Esophagus (tissue), 2 donors: ENCODE measurements at regions not wholly inside any gene's neighbourhood (a gene's known extent, or its start where the extent isn't known, plus 50 kb on each side); places are given as distances from the start of the nearest gene placed in this dataset.

ENCODE experiments used
- H3K27ac ChIP-seq, 2 donors: one replicate each; pipeline ENCODE4 v1.5.1; 2013; ENCODE audit warnings: low read depth in 2 of 2, mild to moderate bottlenecking in 2 of 2, inconsistent platforms in 1 of 2, low read length in 1 of 2, moderate library complexity in 1 of 2
- H3K27me3 ChIP-seq, 2 donors: one replicate each; pipeline ENCODE4 v1.6.1; 2013; ENCODE audit warnings: low read length in 2 of 2, control low read depth in 1 of 2, mild to moderate bottlenecking in 1 of 2; ENCODE audit not compliant: insufficient read depth in 2 of 2, control insufficient read depth in 1 of 2
- H3K36me3 ChIP-seq, 2 donors: one replicate each; pipeline ENCODE4 v1.6.1; 2013; ENCODE audit warnings: low read length in 1 of 2; ENCODE audit not compliant: control insufficient read depth in 2 of 2, insufficient read depth in 2 of 2
- H3K4me1 ChIP-seq, 2 donors: one replicate each; pipeline ENCODE4 v1.6.1; 2013; ENCODE audit warnings: low read length in 1 of 2; ENCODE audit not compliant: control insufficient read depth in 2 of 2, insufficient read depth in 2 of 2
- H3K4me3 ChIP-seq, 2 donors: one replicate each; pipeline ENCODE4 v1.5.1; 2013; ENCODE audit warnings: low read length in 2 of 2, mild to moderate bottlenecking in 2 of 2, low read depth in 1 of 2, moderate library complexity in 1 of 2
- H3K9me3 ChIP-seq, 2 donors: one replicate each; pipeline ENCODE4 v1.6.1; 2013; ENCODE audit warnings: mild to moderate bottlenecking in 2 of 2, low read depth in 1 of 2, low read length in 1 of 2, moderate library complexity in 1 of 2; ENCODE audit not compliant: control insufficient read depth in 2 of 2, insufficient read depth in 1 of 2
- WGBS, 2 donors: extraction: QIAGEN DNeasy Blood & Tissue Kit; methylation state at CpG; one replicate each; pipeline ENCODE4 v1.1.7; 2013; 5-methylcytosine and 5-hydroxymethylcytosine counted together
- donor health status: healthy with polysubstance abuse.
- donor health status: Bipolar disorder and iron deficiency.

DNA sequence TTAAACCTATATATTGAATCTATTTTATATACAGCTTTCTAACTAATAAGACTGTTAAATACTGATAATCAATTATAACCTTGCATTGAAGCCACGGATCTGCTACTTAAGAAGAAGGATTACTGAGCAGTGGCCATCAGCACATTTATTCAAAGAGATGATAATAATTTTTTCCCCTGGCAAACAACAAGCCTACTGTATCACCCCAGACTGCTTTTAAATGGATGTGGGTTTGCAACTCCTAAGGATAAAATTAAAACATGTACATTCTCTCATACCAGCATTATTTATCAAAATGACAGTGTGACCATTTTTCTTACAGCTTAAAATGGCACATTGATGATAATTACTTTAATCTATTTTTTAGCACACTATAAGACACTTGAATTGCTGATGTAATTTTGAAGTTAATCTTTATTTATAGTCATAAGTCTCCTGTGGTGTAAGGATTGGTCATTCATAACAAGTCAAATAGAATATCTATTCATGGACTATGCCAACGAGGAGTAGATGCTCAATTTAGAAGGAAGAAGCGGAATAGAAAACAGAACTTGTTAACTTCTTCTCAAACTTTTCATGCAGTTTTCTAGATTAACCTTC lies 517.7 kb downstream of the METTL4 start:
- H3K27me3 ChIP-seq = no peaks in the 10 kb centered on the region
- no peaks in the 10 kb centered on the region for H3K4me1 ChIP-seq
- 80 to 85% methylated on average over 3 of the region's 3 CpGs for WGBS, 2 donors
- H3K27ac ChIP-seq = no peak overlapping the region
- H3K9me3 ChIP-seq = no peaks in the 10 kb centered on the region
- no peak overlapping the region for H3K4me3 ChIP-seq
- no peaks in the 10 kb centered on the region for H3K36me3 ChIP-seq

DNA sequence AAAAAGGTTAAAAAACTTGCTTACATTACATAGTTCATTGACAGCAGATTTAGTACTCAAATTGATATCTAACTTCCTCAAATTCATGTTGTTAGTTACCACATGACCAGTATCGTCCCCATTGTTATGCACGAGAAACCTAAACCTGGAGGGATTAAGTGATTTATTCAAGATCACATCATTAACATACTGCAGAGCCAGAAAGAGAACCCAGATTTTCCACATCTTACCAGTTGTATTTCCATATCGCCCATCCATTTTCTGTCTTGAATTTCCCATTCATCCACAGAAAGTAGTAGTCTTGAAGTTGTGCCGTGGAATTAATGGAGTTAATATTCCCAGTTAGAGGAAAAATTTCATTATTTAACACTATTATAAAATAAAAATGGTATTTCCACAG lies 512.0 kb downstream of the METTL4 start:
- H3K9me3 ChIP-seq = peaks cover 0 to 4% of the 10 kb centered on the region in 2 donors
- no peaks in the 10 kb centered on the region for H3K4me1 ChIP-seq
- H3K4me3 ChIP-seq = no peak overlapping the region
- H3K36me3 ChIP-seq = no peaks in the 10 kb centered on the region
- no peaks in the 10 kb centered on the region for H3K27me3 ChIP-seq
- no peak overlapping the region for H3K27ac ChIP-seq
- WGBS, 2 donors = 61 to 68% methylated on average over 4 of the region's 4 CpGs

DNA sequence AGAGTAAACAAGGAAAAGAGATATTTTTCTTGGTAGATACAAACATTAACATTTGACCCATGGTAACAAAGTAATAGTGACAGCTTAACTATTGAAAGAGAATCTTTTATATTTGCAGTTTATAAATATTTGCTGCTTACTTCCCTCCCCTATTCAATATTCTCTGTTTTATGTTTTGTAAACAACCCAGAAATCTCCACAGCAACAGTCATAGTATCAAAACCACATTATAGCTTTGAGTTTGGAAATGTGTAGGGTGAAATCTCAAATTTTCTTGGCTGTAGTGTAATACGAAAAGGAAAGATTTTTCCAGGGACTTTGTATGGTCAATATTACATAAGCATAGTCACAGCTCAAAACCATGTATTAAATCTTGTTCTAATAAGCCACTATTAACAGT lies 511.2 kb downstream of the METTL4 start:
- H3K36me3 ChIP-seq = no peaks in the 10 kb centered on the region
- no peak overlapping the region for H3K4me3 ChIP-seq
- H3K4me1 ChIP-seq = no peaks in the 10 kb centered on the region
- WGBS, 2 donors = 67 to 85% methylated on average over 1 of the region's 1 CpG
- no peak overlapping the region for H3K27ac ChIP-seq
- H3K27me3 ChIP-seq = no peaks in the 10 kb centered on the region
- H3K9me3 ChIP-seq = peaks cover 0 to 4% of the 10 kb centered on the region in 2 donors

DNA sequence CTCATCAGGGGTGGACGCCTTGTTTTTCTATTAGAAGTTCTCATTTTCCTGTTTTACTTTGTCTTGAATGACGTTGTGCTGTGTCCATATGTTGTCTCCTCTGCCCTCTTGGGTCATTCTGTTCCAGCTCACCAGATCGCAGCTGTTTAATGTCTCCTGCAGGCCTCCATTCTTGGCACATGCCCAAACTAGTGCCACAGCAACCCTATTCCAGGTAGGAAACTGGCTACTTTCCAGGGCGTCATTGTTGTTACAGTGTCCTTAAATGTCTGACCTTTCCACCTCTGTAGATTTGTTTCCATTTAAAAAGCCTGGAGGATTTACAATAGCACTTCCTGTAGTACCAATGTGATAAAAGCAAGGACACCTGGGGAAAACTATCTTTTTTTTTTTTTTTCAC lies 500.7 kb downstream of the METTL4 start:
- Histone ChIP-seq H3K4me1 (no peaks in the 10 kb centered on the region), H3K4me3 (no peak overlapping the region), H3K9me3 (no peaks in the 10 kb centered on the region), H3K27me3 (no peaks in the 10 kb centered on the region), H3K36me3 (no peaks in the 10 kb centered on the region), H3K27ac (no peak overlapping the region)
- 56 to 61% methylated on average over 4 of the region's 4 CpGs for WGBS, 2 donors

DNA sequence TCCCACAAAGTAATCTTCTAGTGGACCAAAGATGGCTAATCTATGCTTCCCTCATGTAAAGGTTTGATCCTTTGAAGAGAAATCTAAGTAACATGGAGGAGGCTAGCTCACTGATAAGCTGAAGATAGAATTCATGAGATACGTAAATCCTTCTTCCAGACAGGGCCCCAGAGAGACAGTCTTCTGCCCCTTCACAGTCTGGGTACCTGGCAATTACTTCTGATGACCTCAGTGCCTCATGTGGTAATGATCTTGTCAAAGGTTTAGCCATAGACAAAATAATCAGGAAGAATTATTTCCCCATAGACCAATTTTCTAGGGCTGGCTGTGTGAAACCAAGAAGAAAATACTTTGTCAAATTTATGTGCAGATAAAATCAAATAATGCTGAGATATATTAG lies 495.8 kb downstream of the METTL4 start:
- Histone ChIP-seq H3K27ac (no peak overlapping the region), H3K9me3 (no peaks in the 10 kb centered on the region), H3K4me1 (no peaks in the 10 kb centered on the region), H3K36me3 (no peaks in the 10 kb centered on the region), H3K4me3 (no peak overlapping the region), H3K27me3 (no peaks in the 10 kb centered on the region)
- 86 to 89% methylated on average over 1 of the region's 1 CpG for WGBS, 2 donors

DNA sequence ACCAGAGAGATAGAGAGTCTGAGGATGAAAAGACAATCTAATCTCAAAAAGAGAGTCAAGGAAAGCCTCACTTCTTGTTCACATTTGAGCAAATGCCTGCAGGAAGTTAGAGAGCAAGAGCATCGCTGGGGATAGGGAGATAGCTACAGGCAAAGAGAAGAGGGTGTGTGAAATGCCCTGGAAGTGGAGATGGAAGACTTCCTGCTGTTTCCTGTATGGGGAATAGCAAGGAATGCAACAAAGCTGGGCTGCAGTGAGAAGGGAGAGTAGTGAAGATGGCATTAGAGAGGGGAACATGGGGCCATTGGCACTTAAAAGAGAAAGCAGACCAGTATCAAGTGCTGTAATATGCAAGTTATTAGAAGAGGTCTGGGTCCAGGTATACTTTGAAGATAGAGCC lies 488.6 kb downstream of the METTL4 start:
- H3K4me3 ChIP-seq = no peak overlapping the region
- H3K4me1 ChIP-seq = no peaks in the 10 kb centered on the region
- H3K27ac ChIP-seq = no peak overlapping the region
- no peaks in the 10 kb centered on the region for H3K36me3 ChIP-seq
- H3K27me3 ChIP-seq = no peaks in the 10 kb centered on the region
- 62 to 73% methylated on average over 1 of the region's 1 CpG for WGBS, 2 donors
- H3K9me3 ChIP-seq = no peaks in the 10 kb centered on the region

DNA sequence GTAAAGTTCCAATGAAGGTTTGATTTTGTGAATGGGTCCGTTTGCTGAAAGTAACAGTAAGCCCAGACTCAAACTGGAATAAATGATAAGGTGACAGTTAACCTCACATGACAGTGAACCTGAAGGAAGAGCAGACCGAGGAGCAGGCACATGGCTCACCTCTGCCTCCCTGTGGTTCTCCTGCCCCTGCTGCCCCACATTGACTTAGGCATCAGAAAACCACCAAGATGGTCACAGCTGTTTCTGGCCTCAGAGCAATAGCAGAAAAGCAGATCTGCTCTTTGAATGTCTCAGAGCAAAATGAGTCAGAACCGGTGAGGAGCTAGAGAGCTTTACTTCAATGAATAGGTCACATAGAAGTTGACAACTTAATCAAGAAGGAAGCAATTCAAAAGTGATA lies 487.6 kb downstream of the METTL4 start:
- H3K4me3 ChIP-seq = no peak overlapping the region
- no peak overlapping the region for H3K27ac ChIP-seq
- H3K27me3 ChIP-seq = no peaks in the 10 kb centered on the region
- H3K36me3 ChIP-seq = no peaks in the 10 kb centered on the region
- 43 to 45% methylated on average over 3 of the region's 3 CpGs for WGBS, 2 donors
- H3K9me3 ChIP-seq = no peaks in the 10 kb centered on the region
- H3K4me1 ChIP-seq = no peaks in the 10 kb centered on the region

DNA sequence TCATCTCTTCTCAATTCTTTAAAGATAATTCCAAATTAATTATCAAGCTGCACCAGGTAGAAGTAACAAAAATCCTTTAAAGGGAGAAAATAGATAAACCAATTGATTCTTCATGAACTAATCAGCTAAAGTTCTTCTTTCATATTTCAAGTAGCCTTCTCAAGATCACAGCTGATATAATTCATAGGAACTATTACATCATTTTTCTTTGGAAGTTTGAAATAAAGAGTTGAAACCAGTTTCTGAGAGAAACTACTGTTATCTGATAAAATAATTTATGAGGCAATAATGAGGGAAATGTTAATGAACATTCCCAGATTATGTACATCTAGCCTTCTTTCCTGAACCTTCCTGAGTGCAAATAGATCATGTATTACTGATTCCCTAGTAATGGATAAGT lies 484.9 kb downstream of the METTL4 start:
- H3K27me3 ChIP-seq = no peaks in the 10 kb centered on the region

DNA sequence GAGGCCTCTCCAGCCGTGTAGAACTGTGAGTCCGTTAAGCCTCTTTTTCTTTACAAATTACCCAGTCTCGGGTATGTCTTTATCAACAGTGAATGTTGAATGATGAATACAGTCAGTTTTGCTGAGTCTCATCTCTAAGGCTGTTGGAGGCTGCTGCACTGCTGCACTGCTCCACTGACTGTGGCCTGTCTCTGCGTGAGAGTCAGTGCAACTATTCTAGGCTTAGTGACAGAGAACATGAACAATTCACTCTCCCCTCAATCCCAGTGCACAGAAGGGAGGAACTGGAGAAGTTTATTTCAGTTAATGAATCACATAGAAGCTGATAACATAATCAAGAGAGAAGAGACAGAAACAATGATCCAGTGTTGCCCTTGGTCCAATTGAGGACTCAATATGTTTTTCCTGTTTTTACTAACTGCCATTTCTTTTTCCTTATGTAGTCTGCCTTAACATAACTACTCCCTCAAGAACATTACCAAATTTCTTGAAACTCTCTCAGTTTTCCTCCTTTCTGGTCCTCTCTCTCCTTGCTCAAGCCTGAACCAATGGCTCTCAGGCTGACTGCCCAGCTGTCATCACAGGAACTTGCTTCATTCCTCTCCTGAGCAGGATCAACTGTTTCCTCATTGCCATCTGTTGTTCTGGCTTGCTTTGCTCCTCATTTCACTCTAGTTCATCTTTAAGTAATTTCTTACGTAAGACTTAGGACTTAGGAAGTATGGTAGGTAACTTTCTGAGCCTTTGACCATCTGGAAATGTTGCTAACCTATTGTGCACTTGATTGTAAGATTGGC lies 483.2 kb downstream of the METTL4 start:
- H3K27me3 ChIP-seq = no peaks in the 10 kb centered on the region
- no peaks in the 10 kb centered on the region for H3K36me3 ChIP-seq
- no peaks in the 10 kb centered on the region for H3K9me3 ChIP-seq
- no peak overlapping the region for H3K4me3 ChIP-seq
- WGBS, 2 donors = 82 to 88% methylated on average over 5 of the region's 5 CpGs
- no peak overlapping the region for H3K27ac ChIP-seq
- H3K4me1 ChIP-seq = no peaks in the 10 kb centered on the region

More for the DNA sequence above, 484.9 kb downstream of the METTL4 start:
- Histone ChIP-seq H3K4me3 (no peak overlapping the region), H3K9me3 (no peaks in the 10 kb centered on the region), H3K36me3 (no peaks in the 10 kb centered on the region), H3K27ac (no peak overlapping the region), H3K4me1 (no peaks in the 10 kb centered on the region)

DNA sequence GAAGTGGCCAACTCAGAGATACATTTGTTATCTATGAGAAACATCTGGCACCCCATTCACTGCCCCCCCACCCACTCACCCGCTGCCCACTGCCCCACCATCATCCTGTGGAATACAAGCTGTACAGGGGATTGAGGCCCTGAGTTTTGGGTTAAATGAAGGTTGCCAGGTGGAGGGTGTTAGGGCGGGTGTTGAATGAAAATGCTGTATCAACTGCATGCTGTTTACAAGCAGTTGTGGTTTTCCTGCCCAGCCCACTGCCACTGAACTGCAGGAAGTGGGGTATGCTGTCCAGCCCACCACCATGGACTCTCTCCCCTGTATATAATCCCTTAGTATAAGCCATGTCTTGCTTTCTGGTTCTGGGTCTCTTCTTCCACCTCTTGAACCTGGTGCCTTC lies 481.9 kb downstream of the METTL4 start:
- 31 to 51% methylated on average over 2 of the region's 2 CpGs for WGBS, 2 donors
- Histone ChIP-seq H3K27me3 (no peaks in the 10 kb centered on the region), H3K27ac (no peak overlapping the region), H3K4me3 (no peak overlapping the region), H3K4me1 (no peaks in the 10 kb centered on the region), H3K36me3 (no peaks in the 10 kb centered on the region), H3K9me3 (no peaks in the 10 kb centered on the region)
